Activated T-cell treated with anti-CD3 and anti-CD28 coated beads for 24 hours (primary cell): ENCODE measurements at regions not wholly inside any gene's neighbourhood (a gene's known extent, or its start where the extent isn't known, plus 50 kb on each side); places are given as distances from the start of the nearest gene placed in this dataset.

Source experiments
- DNase-seq: peaks from one replicate; pipeline ENCODE4 v3.0.0-alpha.2; 2020; ENCODE audit warnings: low read depth

- DNase-seq: no peak
These were observed 168.3 kb upstream of the SLITRK1 start for GRCh38 chr13:84050536-84050935.

- no peak for DNase-seq
These were observed 167.4 kb upstream of the SLITRK1 start for GRCh38 chr13:84049443-84050219.

GRCh38 chr13:84044805-84045204, 162.5 kb upstream of the SLITRK1 start:
- DNase-seq: no peak

GRCh38 chr13:84038001-84038400, 155.7 kb upstream of the SLITRK1 start:
- no peak for DNase-seq

- DNase-seq: no peak
These were observed 149.8 kb upstream of the SLITRK1 start for GRCh38 chr13:84032116-84032515.

GRCh38 chr13:84031120-84031519, 148.8 kb upstream of the SLITRK1 start:
- DNase-seq: no peak

- DNase-seq: no peak
These were observed 147.1 kb upstream of the SLITRK1 start for GRCh38 chr13:84029396-84029795.

GRCh38 chr13:84025824-84026223, 143.6 kb upstream of the SLITRK1 start:
- DNase-seq: no peak

- DNase-seq: no peak
These were observed 114.1 kb upstream of the SLITRK1 start for GRCh38 chr13:83996415-83996814.

- no peak for DNase-seq
These were observed 113.7 kb upstream of the SLITRK1 start for GRCh38 chr13:83995930-83996329.

GRCh38 chr13:83992566-83993358, 110.5 kb upstream of the SLITRK1 start:
- no peak for DNase-seq

GRCh38 chr13:83987394-83987793, 105.1 kb upstream of the SLITRK1 start:
- no peak for DNase-seq

- DNase-seq: no peak
These were observed 102.5 kb upstream of the SLITRK1 start for GRCh38 chr13:83984793-83985192.

- no peak for DNase-seq
These were observed 98.1 kb upstream of the SLITRK1 start for GRCh38 chr13:83980331-83980730.

GRCh38 chr13:83975655-83976165, 93.4 kb upstream of the SLITRK1 start:
- no peak for DNase-seq

- DNase-seq: no peak
These were observed 76.3 kb upstream of the SLITRK1 start for GRCh38 chr13:83958531-83958930.

GRCh38 chr13:83955011-83955410, 72.7 kb upstream of the SLITRK1 start:
- DNase-seq: no peak

GRCh38 chr13:83953916-83954315, 71.6 kb upstream of the SLITRK1 start:
- DNase-seq: no peak

GRCh38 chr13:83950293-83950692, 68.0 kb upstream of the SLITRK1 start:
- no peak for DNase-seq

- DNase-seq: no peak
These were observed 61.4 kb upstream of the SLITRK1 start for GRCh38 chr13:83943530-83944279.

GRCh38 chr13:83941701-83942335, 59.5 kb upstream of the SLITRK1 start:
- DNase-seq: no peak

GRCh38 chr13:83940742-83941141, 58.5 kb upstream of the SLITRK1 start:
- DNase-seq: no peak
